GM18499 (cell line): ENCODE measurements at regions not wholly inside any gene's neighbourhood (a gene's known extent, or its start where the extent isn't known, plus 50 kb on each side); places are given as distances from the start of the nearest gene placed in this dataset.
"Not testable (repeated sequence)": the region's sequence is repeated elsewhere in the genome, so short reads cannot be mapped to it uniquely, and the experiment has no call there.

ENCODE experiments used
- ATAC-seq: cut with Tn5 transposase; IDR thresholded peaks from one replicate; pipeline ENCODE4 v1.9.1; 2021; ENCODE audit warnings: moderate number of reproducible peaks; ENCODE audit not compliant: insufficient read depth, unreplicated experiment

DNA sequence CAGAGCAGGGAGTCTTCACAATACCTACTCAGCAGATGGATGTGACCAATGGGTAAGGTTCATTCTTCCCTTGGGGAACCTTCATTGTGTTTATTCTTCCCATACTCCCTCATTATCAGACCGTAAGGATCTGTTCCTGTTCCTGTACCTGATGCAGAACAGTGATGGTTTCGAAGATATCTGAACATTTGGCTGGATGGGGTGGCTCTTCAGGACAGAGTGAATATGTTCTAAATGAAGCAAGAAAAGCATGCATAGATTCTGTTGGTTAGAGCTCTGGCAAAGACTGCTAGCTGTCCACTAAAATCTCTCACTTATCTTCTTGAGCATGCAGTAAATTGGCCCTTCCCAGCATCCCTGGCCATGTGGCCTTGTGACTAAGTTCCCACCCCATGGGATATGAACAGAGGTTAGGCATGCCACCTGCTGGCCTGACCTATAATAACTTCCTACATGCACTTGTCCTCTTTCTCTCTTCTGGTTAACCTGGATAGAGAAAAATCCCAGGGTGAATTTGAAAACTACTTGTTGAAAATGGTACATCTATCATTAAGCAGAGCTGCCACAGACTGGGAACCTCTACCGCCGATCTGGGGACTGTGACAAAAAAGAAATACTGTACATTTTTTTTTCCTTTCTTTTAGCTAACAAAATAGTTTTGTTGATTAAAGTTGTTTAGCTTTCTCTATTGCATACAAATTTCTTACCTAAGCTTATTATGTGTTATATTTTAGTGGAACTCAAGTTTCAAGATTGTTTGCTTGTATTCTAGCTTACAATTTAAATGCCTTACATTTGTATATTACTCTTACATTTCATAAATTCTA, 60.0 kb upstream of the BANK1 start:
- peak; percentile 73 for ATAC-seq

DNA sequence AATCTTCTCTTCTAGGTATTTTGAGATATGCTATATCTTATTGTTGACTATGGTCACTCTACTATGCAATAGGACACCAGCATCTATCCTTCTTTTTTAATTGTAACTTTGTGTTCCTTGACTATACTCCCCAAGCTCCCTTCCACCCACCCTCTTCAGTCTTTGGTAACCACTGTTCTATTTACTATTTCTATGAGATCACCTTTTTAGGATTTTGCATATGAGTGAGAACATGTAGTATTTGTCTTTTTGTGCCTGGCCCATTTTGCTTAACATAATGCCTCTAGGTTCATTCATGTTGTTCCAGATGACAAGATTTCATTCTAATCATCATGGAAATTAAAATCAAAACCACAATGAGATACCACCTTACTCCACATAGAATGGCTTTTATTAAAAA, 63.3 kb upstream of the BANK1 start:
- no peak for ATAC-seq

DNA sequence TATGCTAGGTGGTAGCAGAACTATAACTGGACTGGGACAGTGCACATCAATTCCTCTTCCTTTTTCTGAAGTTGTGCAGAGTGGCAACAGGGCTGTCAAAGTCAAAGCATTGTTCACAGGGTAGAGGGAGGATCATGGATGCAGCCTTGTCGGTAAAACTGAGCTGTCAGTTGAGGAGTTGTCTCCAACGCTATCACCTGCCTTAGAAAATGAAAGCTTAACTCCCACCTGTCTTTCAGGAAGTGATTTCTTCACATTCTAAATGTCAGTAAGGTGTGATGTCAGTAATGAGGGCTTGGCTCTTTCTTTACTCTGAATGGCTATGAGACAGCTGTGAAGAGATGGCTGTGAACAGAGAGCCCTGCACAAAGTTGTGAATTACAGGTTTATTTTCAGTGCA, 66.4 kb upstream of the BANK1 start:
- ATAC-seq: no peak

GRCh38 chr4:101718810-101719209, 71.7 kb upstream of the BANK1 start:
- ATAC-seq: no peak

GRCh38 chr4:101711590-101712260, 78.8 kb upstream of the BANK1 start:
- ATAC-seq: no peak

- no peak for ATAC-seq
These were observed 79.7 kb upstream of the BANK1 start for GRCh38 chr4:101710806-101711205.

DNA sequence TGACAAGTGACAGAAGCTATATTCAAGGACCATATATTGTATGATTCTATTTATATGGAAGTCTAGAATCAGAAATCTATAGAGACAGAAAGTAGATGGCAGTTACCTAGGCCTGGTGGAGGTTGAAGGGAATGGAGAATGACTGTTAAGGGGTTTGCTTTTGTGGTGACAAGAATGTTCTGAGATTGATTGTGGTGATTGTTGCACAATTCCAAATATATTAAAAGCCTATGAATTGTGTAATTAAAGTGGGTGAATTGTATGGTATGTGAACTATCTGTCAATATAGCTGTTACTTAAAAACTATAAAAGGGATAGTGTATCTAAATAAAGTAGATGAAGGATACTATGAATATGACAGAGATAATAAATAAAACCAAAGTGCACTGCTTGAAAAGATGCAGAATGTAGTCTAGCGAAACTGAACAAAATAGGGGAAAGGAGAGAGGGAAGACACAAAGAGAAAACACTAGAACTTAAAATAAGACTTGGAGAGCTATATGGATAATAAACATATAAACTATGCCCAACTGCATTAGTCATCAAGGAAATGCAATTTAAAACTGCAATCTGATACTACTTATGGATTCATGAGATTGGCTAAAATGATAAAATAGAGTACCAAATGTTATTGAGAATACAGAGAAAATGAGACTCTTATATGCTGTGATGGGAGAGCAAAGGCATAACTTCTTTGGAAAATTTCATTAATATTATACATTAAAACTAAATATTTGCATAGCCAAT, 82.1 kb upstream of the BANK1 start:
- ATAC-seq: no peak

DNA sequence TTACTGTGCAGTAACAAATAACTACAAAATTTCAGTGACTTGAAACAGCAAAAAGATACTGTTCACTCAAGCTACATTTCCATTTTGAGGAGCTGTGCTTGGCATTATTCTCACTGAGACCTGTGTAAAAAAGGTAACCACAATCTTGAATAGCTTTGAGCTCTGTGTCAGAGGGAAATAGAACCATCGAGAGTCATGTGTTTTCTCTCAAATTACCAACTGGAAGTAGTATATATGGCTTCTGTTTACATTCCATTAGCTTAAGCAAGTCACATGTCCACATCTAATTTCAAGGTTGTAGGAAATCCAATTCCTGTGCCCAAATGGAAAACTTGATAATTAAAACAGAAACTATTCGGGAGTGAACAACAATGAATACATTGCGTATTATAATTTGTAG, 82.9 kb upstream of the BANK1 start:
- ATAC-seq: no peak

- ATAC-seq: no peak
These were observed 83.9 kb upstream of the BANK1 start for GRCh38 chr4:101706535-101707057.

DNA sequence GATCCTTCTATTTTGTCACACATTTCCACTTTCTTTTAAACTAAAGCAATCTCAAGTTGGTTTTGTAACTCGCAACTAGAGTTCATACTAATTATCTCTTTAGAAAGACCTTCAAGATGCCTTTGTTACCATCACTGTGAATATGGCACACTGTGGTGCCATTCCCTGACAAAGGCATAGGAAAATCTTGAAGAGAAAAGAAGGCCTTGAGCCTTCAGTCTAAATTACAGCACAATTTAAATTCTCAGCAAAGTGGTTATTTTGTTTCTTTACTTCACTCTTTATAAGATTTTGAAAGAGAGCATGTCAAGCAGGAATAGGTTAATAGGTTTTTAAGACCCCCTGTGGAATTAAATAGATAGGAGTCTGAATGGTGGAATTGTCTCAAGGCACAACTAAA, 89.0 kb upstream of the BANK1 start:
- no peak for ATAC-seq

DNA sequence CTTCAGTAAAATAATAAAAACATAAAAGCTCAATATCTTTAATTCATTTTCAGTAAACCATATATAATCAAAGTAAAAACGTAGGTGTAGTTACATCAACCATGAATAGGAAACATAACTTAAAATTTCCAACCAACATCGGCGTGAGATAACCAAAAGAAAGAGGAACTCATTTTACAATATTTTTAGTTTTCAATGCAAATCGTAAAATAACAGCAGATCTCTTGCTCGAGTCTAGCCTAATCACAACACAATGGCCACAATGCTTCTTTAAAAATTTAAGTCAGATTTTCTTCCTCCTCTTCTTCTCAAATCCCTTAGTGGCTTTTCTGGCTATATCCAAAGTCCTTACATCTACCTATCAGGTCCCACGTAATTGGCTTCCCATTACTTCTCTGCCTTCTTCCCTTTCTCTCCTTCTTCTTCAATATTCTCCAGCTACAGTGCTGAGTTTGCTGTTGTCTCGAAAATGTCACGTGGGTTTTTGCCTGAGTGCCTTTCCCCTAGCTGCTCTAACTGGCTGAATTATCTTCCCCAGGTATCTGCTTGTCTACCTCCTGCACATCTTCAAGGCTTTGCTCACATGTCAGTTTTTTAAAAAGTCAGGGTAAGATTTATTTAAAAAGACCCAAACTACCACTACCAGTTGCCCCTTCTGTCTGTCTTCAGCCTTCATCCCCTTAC, 90.9 kb upstream of the BANK1 start:
- no peak for ATAC-seq

DNA sequence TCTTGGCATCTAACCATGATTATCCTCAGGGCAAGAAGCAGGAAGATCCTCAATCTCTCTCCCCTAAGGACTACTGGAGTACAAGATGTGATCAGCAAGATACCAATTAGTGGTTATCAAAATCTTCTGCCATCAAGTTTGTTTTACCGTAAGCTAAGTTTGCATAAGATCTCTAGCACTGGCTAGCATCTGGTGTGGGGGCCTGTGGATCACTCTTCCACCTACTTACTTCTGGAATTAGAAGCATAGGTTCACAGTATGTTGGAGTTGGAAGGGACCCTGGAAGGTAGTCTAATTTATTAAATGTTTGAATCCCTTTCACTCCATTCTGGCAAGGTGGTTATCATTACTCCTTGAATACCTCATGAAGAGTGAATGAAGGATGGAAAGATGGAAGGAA, 93.3 kb upstream of the BANK1 start:
- ATAC-seq: no peak

GRCh38 chr4:101696276-101697010, 94.1 kb upstream of the BANK1 start:
- no peak for ATAC-seq

DNA sequence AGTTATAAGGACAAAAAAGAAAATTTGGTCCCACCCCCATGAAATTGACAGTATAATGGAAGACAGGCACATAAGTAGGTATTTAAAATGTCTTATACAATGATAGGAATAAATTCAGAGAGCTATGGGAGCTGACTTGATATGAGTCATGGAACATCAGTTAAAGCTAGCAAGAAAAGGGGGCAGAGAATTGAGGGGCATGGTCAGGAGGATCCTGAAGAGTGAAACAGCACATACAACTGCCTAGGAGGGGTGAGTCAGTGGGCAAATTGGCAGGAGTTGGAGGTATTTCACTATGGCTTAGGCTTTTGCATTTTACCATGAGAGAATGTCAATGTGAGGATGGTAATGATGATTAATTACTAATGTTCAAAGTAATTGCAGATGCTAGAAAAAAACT, 95.4 kb upstream of the BANK1 start:
- no peak for ATAC-seq

- ATAC-seq: not testable (repeated sequence)
These were observed 96.1 kb upstream of the BANK1 start for GRCh38 chr4:101694403-101694802.

DNA sequence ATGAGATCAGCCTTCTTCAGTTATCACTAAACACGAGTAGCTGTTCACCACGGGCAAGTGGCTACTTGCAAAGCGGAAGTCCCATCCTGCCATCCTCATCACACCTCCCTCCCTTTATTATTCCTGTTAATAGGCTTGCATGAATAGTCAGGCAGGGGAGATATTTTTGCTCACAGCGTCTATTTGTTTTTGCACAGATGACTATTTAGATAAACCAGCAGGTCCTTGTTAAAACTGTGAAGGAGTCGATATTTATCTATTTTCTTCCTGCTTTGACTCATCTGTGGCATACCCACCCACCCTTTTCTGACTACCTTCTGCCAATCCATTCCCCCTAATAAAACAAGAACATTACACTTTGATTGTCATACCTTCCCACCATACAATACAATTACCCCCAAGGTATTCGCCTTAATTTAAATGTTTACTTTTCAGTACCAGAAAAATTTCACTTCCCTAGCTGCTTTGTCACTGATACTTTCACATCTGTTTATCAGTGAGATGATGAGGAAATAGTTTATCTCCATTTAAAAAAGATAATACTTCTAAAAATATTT, 96.6 kb upstream of the BANK1 start:
- ATAC-seq: peak; percentile 69

GRCh38 chr4:101689220-101689619, 101.3 kb upstream of the BANK1 start:
- ATAC-seq: no peak

- no peak for ATAC-seq
These were observed 105.4 kb upstream of the BANK1 start for GRCh38 chr4:101685126-101685525.

GRCh38 chr4:101682946-101683345, 107.6 kb upstream of the BANK1 start:
- ATAC-seq: no peak
